Astrocyte (in vitro differentiated cells and primary cell): ENCODE measurements at regions not wholly inside any gene's neighbourhood (a gene's known extent, or its start where the extent isn't known, plus 50 kb on each side); places are given as distances from the start of the nearest gene placed in this dataset.

Experiments
- CTCF ChIP-seq: IDR thresholded peaks from 2 replicates; pipeline ENCODE4 v1.5.1; 2011; ENCODE audit warnings: low read depth, mild to moderate bottlenecking, inconsistent platforms, low read length, moderate library complexity; ENCODE audit not compliant: insufficient read depth
- EZH2 ChIP-seq: IDR thresholded peaks from 2 replicates; pipeline ENCODE4 v1.6.1; 2012; ENCODE audit warnings: mild to moderate bottlenecking, low read length, inconsistent platforms; ENCODE audit not compliant: insufficient read depth

- TF ChIP-seq CTCF: no peak
- no peak for TF ChIP-seq EZH2
Measured at GRCh38 chr5:63516006-63516405, 446.2 kb downstream of the HTR1A start.
